RWPE2 (cell line): ENCODE measurements at regions not wholly inside any gene's neighbourhood (a gene's known extent, or its start where the extent isn't known, plus 50 kb on each side); places are given as distances from the start of the nearest gene placed in this dataset.
A peak's percentile ranks its signal among the peaks of the same experiment; 100 is the strongest.

Experiments
- ATAC-seq: fragments of 200-7000 bp; cut with Tn5 transposase; 3 replicates; pipeline ENCODE4 v1.9.1; 2021; ENCODE audit warnings: low read depth
- DNase-seq: peaks from one replicate; pipeline ENCODE4 v3.0.0-alpha.2; 2020; ENCODE audit warnings: low spot score
- H3K27ac ChIP-seq: fragments of 450-650 bp; 2 replicates; pipeline ENCODE4 v1.5.1; 2017; ENCODE audit warnings: mild to moderate bottlenecking; ENCODE audit not compliant: poor library complexity, severe bottlenecking
- H3K27me3 ChIP-seq: fragments of 250-450 bp; sonication (Bioruptor Pico); 2 replicates; pipeline ENCODE4 v1.5.1; 2021; ENCODE audit warnings: mild to moderate bottlenecking, moderate library complexity; ENCODE audit not compliant: insufficient read depth, poor library complexity, severe bottlenecking
- H3K36me3 ChIP-seq: fragments of 250-450 bp; sonication (Bioruptor Pico); 2 replicates; pipeline ENCODE4 v1.5.1; 2020; ENCODE audit warnings: low read depth, mild to moderate bottlenecking, moderate library complexity
- H3K4me1 ChIP-seq: fragments of 250-450 bp; sonication (Bioruptor Pico); 2 replicates; pipeline ENCODE4 v1.5.1; 2021; ENCODE audit warnings: mild to moderate bottlenecking, moderate library complexity; ENCODE audit not compliant: insufficient read depth, poor library complexity, severe bottlenecking
- H3K4me3 ChIP-seq: fragments of 250-450 bp; sonication (Bioruptor Pico); 2 replicates; pipeline ENCODE4 v1.5.1; 2021; ENCODE audit warnings: mild to moderate bottlenecking, moderate library complexity; ENCODE audit not compliant: severe bottlenecking
- H3K9me3 ChIP-seq: fragments of 250-450 bp; sonication (Bioruptor Pico); 2 replicates; pipeline ENCODE4 v1.5.1; 2021; ENCODE audit warnings: mild to moderate bottlenecking, moderate library complexity; ENCODE audit not compliant: severe bottlenecking
- CTCF ChIP-seq: fragments of 450-650 bp; IDR thresholded peaks from one replicate; pipeline ENCODE4 v1.5.1; 2017; ENCODE audit warnings: mild to moderate bottlenecking, moderate library complexity; ENCODE audit not compliant: poor library complexity, severe bottlenecking

GRCh38 chr14:86357876-86358275, 827.9 kb downstream of the FLRT2 start:
- no peak for TF ChIP-seq CTCF
- Histone ChIP-seq H3K27me3 (peaks cover 9% of the 10 kb centered on the region), H3K27ac (no peak overlapping the region), H3K9me3 (no peaks in the 10 kb centered on the region), H3K4me1 (no peaks in the 10 kb centered on the region), H3K4me3 (no peak overlapping the region), H3K36me3 (no peaks in the 10 kb centered on the region)
- DNase-seq (no peak), ATAC-seq (no peak)

- Histone ChIP-seq H3K27ac (no peak overlapping the region), H3K27me3 (peaks cover 9% of the 10 kb centered on the region), H3K36me3 (no peaks in the 10 kb centered on the region), H3K9me3 (no peaks in the 10 kb centered on the region), H3K4me1 (no peaks in the 10 kb centered on the region), H3K4me3 (no peak overlapping the region)
- ATAC-seq (peak; percentile 33; the same call in 1 of the 3 replicates), DNase-seq (no peak)
- no peak for TF ChIP-seq CTCF
These were observed 827.2 kb downstream of the FLRT2 start for GRCh38 chr14:86357119-86357518.

GRCh38 chr14:86346818-86347384, 817.0 kb downstream of the FLRT2 start:
- H3K4me1 ChIP-seq, result no peaks in the 10 kb centered on the region
- no peak for TF ChIP-seq CTCF
- H3K27ac ChIP-seq, result no peak overlapping the region
- H3K9me3 ChIP-seq, result no peaks in the 10 kb centered on the region
- no peak for ATAC-seq
- H3K36me3 ChIP-seq, result no peaks in the 10 kb centered on the region
- no peak overlapping the region for H3K4me3 ChIP-seq
- H3K27me3 ChIP-seq, result no peaks in the 10 kb centered on the region
- no peak for DNase-seq

GRCh38 chr14:86334355-86334754, 804.4 kb downstream of the FLRT2 start:
- DNase-seq, result no peak
- TF ChIP-seq CTCF, result no peak

GRCh38 chr14:86333493-86333892, 803.5 kb downstream of the FLRT2 start:
- ATAC-seq, result no peak

More at GRCh38 chr14:86334355-86334754, 804.4 kb downstream of the FLRT2 start:
- Histone ChIP-seq H3K4me3 (no peak overlapping the region), H3K4me1 (no peaks in the 10 kb centered on the region), H3K36me3 (no peaks in the 10 kb centered on the region), H3K9me3 (no peaks in the 10 kb centered on the region), H3K27ac (no peak overlapping the region), H3K27me3 (peaks cover 3% of the 10 kb centered on the region)
- ATAC-seq, result no peak

More at GRCh38 chr14:86333493-86333892, 803.5 kb downstream of the FLRT2 start:
- Histone ChIP-seq H3K27me3 (peaks cover 3% of the 10 kb centered on the region), H3K4me1 (no peaks in the 10 kb centered on the region), H3K36me3 (no peaks in the 10 kb centered on the region), H3K27ac (no peak overlapping the region), H3K9me3 (no peaks in the 10 kb centered on the region), H3K4me3 (no peak overlapping the region)
- no peak for DNase-seq
- TF ChIP-seq CTCF, result no peak
